GM23248 (cell line): ENCODE measurements at regions not wholly inside any gene's neighbourhood (a gene's known extent, or its start where the extent isn't known, plus 50 kb on each side); places are given as distances from the start of the nearest gene placed in this dataset.

Source experiments
- DNase-seq: peaks from one replicate; pipeline ENCODE4 v3.0.0-alpha.2; 2015
- H2AFZ ChIP-seq: fragments of 200-600 bp; sonication (generic); 2 replicates; pipeline ENCODE4 v1.6.1; 2016; ENCODE audit warnings: antibody characterized with exemption
- H3F3A ChIP-seq: fragments of 200-600 bp; sonication (generic); 2 replicates; pipeline ENCODE4 v1.6.1; 2016; ENCODE audit warnings: mild to moderate bottlenecking, antibody characterized with exemption, mixed run types; ENCODE audit not compliant: insufficient read depth
- H3K27ac ChIP-seq: fragments of 200-600 bp; sonication (generic); 2 replicates; pipeline ENCODE4 v1.5.1; 2016; ENCODE audit warnings: mild to moderate bottlenecking
- H3K27me3 ChIP-seq: fragments of 200-600 bp; sonication (generic); replicated peaks from 2 replicates; pipeline ENCODE4 v1.6.1; 2016; ENCODE audit warnings: mild to moderate bottlenecking; ENCODE audit not compliant: insufficient read depth
- H3K36me3 ChIP-seq: fragments of 200-600 bp; sonication (generic); 2 replicates; pipeline ENCODE4 v1.6.1; 2016; ENCODE audit warnings: low read depth, mild to moderate bottlenecking
- H3K4me1 ChIP-seq: fragments of 200-600 bp; sonication (generic); 2 replicates; pipeline ENCODE4 v1.6.1; 2016; ENCODE audit warnings: mild to moderate bottlenecking; ENCODE audit not compliant: insufficient read depth
- H3K4me2 ChIP-seq: fragments of 200-600 bp; sonication (generic); one replicate; pipeline ENCODE4 v1.6.1; 2016; ENCODE audit warnings: mild to moderate bottlenecking; ENCODE audit not compliant: unreplicated experiment
- H3K4me3 ChIP-seq: fragments of 200-600 bp; sonication (generic); 2 replicates; pipeline ENCODE4 v1.5.1; 2016; ENCODE audit warnings: mild to moderate bottlenecking
- H3K79me2 ChIP-seq: fragments of 200-600 bp; sonication (generic); 2 replicates; pipeline ENCODE4 v1.6.1; 2016; ENCODE audit warnings: mild to moderate bottlenecking; ENCODE audit not compliant: insufficient read depth
- H3K9ac ChIP-seq: fragments of 200-600 bp; sonication (generic); 2 replicates; pipeline ENCODE4 v1.6.1; 2016; ENCODE audit warnings: mild to moderate bottlenecking
- H3K9me2 ChIP-seq: fragments of 200-600 bp; sonication (generic); 2 replicates; pipeline ENCODE4 v1.6.1; 2016; ENCODE audit warnings: mixed run types, mild to moderate bottlenecking, moderate library complexity; ENCODE audit not compliant: insufficient read depth
- H3K9me3 ChIP-seq: fragments of 200-600 bp; sonication (generic); one replicate; pipeline ENCODE4 v1.6.1; 2017; ENCODE audit warnings: low read depth
- H4K20me1 ChIP-seq: fragments of 200-600 bp; sonication (generic); 2 replicates; pipeline ENCODE4 v1.6.0; 2016; ENCODE audit not compliant: insufficient read depth
- EZH2 ChIP-seq: fragments of 200-600 bp; sonication (generic); IDR thresholded peaks from 2 replicates; pipeline ENCODE4 v1.6.1; 2018; ENCODE audit warnings: antibody characterized with exemption, mild to moderate bottlenecking; ENCODE audit not compliant: insufficient read depth, poor library complexity, severe bottlenecking
- EZH2phosphoT487 ChIP-seq: fragments of 200-600 bp; sonication (generic); IDR thresholded peaks from 2 replicates; pipeline ENCODE4 v1.6.1; 2018; ENCODE audit warnings: antibody characterized with exemption, moderate library complexity, mild to moderate bottlenecking, low read depth; ENCODE audit not compliant: insufficient read depth
- WGBS, 2 experiments: methylation state at CpG; one replicate each; pipeline ENCODE4 v1.1.6; 2015 to 2017; ENCODE audit warnings: low lambda C conversion rate in 2 of 2, low coverage in 1 of 2; ENCODE audit errors: missing lambda C conversion rate in 2 of 2; 5-methylcytosine and 5-hydroxymethylcytosine counted together
- in situ Hi-C: fragments of 300-500 bp; cut with MboI; formaldehyde crosslinking; loops from 2 replicates; pipeline ENCODE4 v1.15.0; 2020

DNA sequence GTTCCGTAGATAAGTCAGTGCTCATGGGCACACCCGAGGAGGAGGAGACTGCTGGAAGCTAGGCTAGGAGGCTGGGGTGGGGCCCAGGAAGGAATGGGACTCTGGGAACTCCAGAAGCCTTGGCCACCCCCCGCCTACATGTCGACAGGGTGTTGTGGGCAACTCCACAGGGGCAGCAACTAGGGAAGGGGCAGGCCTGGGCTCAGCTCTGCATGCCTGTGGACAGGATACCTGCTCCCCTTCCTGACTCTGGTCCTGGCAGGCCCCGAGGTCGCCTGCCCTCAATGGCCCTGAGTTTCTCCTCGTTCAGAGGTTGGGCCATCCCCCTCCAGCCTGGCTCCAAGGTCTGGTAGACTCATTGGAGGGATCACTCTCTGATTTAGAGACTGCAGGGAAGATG, 138.9 kb upstream of the LINGO1 start:
- TF ChIP-seq EZH2phosphoT487 (no peak), EZH2 (no peak)
- no peak for DNase-seq
- Histone ChIP-seq H3F3A (no peaks in the 10 kb centered on the region), H3K9me2 (no peaks in the 10 kb centered on the region), H3K79me2 (no peaks in the 10 kb centered on the region), H3K9ac (no peak overlapping the region), H3K4me1 (no peaks in the 10 kb centered on the region), H3K4me2 (no peak overlapping the region), H3K27ac (no peak overlapping the region), H2AFZ (no peak overlapping the region), H3K36me3 (no peaks in the 10 kb centered on the region), H3K9me3 (no peaks in the 10 kb centered on the region), H3K4me3 (no peak overlapping the region), H4K20me1 (no peaks in the 10 kb centered on the region), H3K27me3 (peaks cover 25% of the 10 kb centered on the region)
- in situ Hi-C loops = no loop called here
- WGBS, 2 experiments = 39 to 45% methylated on average over 7 of the region's 7 CpGs

DNA sequence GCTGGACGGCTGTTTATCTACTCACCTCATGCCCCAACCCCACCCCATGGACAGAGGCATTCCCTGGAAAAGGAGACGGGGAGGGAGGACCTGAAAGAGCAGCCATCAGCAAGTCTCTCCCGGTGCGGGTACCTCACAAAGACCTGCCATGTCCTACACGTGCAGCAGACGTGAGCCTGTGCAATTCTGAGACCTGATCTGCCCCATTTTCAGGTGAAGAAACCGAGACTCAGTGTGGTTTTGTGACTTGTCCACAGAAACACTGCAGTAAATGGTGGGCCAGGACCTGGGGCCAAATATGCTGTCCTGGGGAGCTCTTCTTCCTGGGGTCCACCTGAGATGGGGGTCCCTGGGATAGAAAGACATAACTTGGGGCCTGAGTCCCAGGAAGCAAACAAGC, 137.0 kb upstream of the LINGO1 start:
- peaks cover 25% of the 10 kb centered on the region for H3K27me3 ChIP-seq
- H3K4me1 ChIP-seq = no peaks in the 10 kb centered on the region
- no peak overlapping the region for H3K4me2 ChIP-seq
- no peak overlapping the region for H3K9ac ChIP-seq
- no peaks in the 10 kb centered on the region for H3K36me3 ChIP-seq
- no peak for DNase-seq
- WGBS, 2 experiments = 33% methylated on average over 7 of the region's 7 CpGs
- H3F3A ChIP-seq = no peaks in the 10 kb centered on the region
- H3K79me2 ChIP-seq = no peaks in the 10 kb centered on the region
- H2AFZ ChIP-seq = no peak overlapping the region
- no peaks in the 10 kb centered on the region for H4K20me1 ChIP-seq
- H3K27ac ChIP-seq = no peak overlapping the region
- H3K9me2 ChIP-seq = no peaks in the 10 kb centered on the region
- H3K9me3 ChIP-seq = no peaks in the 10 kb centered on the region
- no peak overlapping the region for H3K4me3 ChIP-seq
- in situ Hi-C loops = no loop called here
- TF ChIP-seq EZH2 (no peak), EZH2phosphoT487 (no peak)

DNA sequence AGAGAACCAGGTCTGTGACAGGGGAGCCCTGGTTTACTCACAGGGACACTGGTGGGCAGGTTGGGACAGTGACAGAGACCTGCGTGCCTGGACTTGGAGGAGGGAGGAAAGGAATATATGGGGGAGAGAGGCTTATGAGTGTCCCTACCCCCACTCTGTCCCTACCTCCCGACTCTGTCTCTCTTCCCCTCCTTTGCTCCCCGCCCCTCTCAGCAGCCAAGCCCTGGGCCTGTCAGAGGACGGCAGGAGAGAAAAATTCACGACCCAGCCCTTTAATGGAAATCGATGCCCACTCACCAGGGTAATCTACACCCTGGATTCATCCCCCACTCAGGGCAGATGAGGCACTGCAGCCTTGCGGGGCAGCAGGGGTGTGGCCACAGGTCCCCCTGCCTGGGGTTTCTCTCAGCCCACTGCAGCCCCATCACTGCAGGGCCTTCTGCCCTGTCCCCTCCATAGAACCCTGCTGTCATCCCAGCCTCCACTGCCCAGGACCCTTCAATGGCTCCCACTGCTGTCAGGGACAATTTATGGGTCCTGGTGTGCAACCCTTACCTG, 135.9 kb upstream of the LINGO1 start:
- Histone ChIP-seq H3K4me3 (no peak overlapping the region), H3K9me2 (no peaks in the 10 kb centered on the region), H3K4me1 (no peaks in the 10 kb centered on the region), H3K9ac (no peak overlapping the region), H3K9me3 (no peaks in the 10 kb centered on the region), H3F3A (no peaks in the 10 kb centered on the region), H3K36me3 (no peaks in the 10 kb centered on the region), H2AFZ (no peak overlapping the region), H4K20me1 (no peaks in the 10 kb centered on the region), H3K27me3 (peaks cover 34% of the 10 kb centered on the region), H3K4me2 (no peak overlapping the region), H3K27ac (no peak overlapping the region), H3K79me2 (no peaks in the 10 kb centered on the region)
- in situ Hi-C loops = no loop called here
- 26 to 43% methylated on average over 2 to 7 of the region's 7 CpGs for WGBS, 2 experiments
- no peak for DNase-seq
- TF ChIP-seq EZH2phosphoT487 = no peak
- no peak for TF ChIP-seq EZH2

- Histone ChIP-seq H4K20me1 (no peaks in the 10 kb centered on the region), H3K36me3 (no peaks in the 10 kb centered on the region), H3K79me2 (no peaks in the 10 kb centered on the region), H3K27ac (no peak overlapping the region), H2AFZ (no peak overlapping the region), H3K4me1 (no peaks in the 10 kb centered on the region), H3K9me3 (no peaks in the 10 kb centered on the region), H3F3A (no peaks in the 10 kb centered on the region), H3K9me2 (no peaks in the 10 kb centered on the region), H3K9ac (no peak overlapping the region), H3K4me3 (no peak overlapping the region), H3K27me3 (peaks cover 37% of the 10 kb centered on the region), H3K4me2 (no peak overlapping the region)
- in situ Hi-C loops = no loop called here
- no peak for TF ChIP-seq EZH2
- no peak for TF ChIP-seq EZH2phosphoT487
- WGBS, 2 experiments = 47 to 49% methylated on average over 5 of the region's 5 CpGs
- no peak for DNase-seq
Observed at GRCh38 chr15:77768107-77768506, 135.4 kb upstream of the LINGO1 start.

- Histone ChIP-seq H3K4me1 (no peaks in the 10 kb centered on the region), H3K9ac (no peak overlapping the region), H3K36me3 (no peaks in the 10 kb centered on the region), H3K9me3 (no peaks in the 10 kb centered on the region), H3K79me2 (no peaks in the 10 kb centered on the region), H3K4me2 (no peak overlapping the region), H3K9me2 (no peaks in the 10 kb centered on the region), H3K4me3 (no peak overlapping the region), H3K27me3 (peaks cover 29% of the 10 kb centered on the region), H2AFZ (no peak overlapping the region), H3K27ac (no peak overlapping the region), H4K20me1 (no peaks in the 10 kb centered on the region), H3F3A (no peaks in the 10 kb centered on the region)
- in situ Hi-C loops = no loop called here
- 62 to 71% methylated on average over 4 of the region's 4 CpGs for WGBS, 2 experiments
- no peak for DNase-seq
- TF ChIP-seq EZH2phosphoT487 (no peak), EZH2 (no peak)
Observed at GRCh38 chr15:77764095-77764494, 131.4 kb upstream of the LINGO1 start.
